ENCODE measurements at regions not wholly inside any gene's neighbourhood (a gene's known extent, or its start where the extent isn't known, plus 50 kb on each side); places are given as distances from the start of the nearest gene placed in this dataset.

DNA sequence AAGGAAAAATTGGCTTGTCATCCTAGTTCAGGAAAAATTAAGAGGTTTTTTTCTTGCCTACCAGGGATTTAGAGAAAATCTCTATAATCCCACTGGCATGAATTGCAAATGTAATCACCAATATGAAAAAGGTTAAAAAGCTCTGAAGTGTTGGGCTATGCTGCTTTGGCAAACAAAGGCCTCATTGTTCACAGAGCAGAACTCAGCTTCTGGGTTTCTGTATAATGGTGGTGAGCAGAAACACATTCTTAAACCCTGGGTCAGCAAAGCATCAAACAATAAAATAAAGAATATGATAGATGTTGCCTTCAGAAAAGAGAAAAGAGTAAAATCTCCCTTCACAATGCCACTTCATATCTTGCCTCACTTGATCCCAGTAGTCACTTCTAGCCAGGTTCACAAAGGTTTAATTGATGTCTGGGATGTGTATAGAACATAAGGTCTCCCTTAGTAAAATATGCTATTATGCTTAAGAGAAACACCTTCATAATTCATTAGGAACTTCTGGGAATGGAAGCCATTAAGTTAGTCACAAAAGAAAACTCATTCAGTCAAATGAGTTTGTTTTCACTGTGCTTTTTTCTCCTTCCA lies 1255.5 kb upstream of the PHF14 start:
- TF ChIP-seq, protein P1, sequence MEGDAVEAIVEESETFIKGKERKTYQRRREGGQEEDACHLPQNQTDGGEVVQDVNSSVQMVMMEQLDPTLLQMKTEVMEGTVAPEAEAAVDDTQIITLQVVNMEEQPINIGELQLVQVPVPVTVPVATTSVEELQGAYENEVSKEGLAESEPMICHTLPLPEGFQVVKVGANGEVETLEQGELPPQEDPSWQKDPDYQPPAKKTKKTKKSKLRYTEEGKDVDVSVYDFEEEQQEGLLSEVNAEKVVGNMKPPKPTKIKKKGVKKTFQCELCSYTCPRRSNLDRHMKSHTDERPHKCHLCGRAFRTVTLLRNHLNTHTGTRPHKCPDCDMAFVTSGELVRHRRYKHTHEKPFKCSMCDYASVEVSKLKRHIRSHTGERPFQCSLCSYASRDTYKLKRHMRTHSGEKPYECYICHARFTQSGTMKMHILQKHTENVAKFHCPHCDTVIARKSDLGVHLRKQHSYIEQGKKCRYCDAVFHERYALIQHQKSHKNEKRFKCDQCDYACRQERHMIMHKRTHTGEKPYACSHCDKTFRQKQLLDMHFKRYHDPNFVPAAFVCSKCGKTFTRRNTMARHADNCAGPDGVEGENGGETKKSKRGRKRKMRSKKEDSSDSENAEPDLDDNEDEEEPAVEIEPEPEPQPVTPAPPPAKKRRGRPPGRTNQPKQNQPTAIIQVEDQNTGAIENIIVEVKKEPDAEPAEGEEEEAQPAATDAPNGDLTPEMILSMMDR (IDR thresholded peaks at IDR 0.05) = no peak
- TF ChIP-seq POLR2AphosphoS5 (IDR thresholded peaks at IDR 0.05) = no peak

Data from upper lobe of left lung (tissue), 4 donors.